SK-N-SH (cell line): ENCODE measurements at regions not wholly inside any gene's neighbourhood (a gene's known extent, or its start where the extent isn't known, plus 50 kb on each side); places are given as distances from the start of the nearest gene placed in this dataset.

Source experiments
- CTCF ChIA-PET: fragments of 300-600, 350-600 bp; formaldehyde crosslinking; extraction: SDS; loops from one replicate; lab custom pipeline; 2021; lab: Yijun Ruan, JAX
- POLR2A ChIA-PET: fragments of 350-600 bp; sonication (Branson Sonifier 250); formaldehyde crosslinking; extraction: SDS; loops from one replicate; lab custom pipeline; 2020; ENCODE audit warnings: antibody characterized with exemption, inconsistent platforms; lab: Yijun Ruan, JAX
- DNase-seq: peaks from one replicate; pipeline ENCODE4 v3.0.0; 2012
- H2AFZ ChIP-seq: fragments of 200-600 bp; sonication (generic); 2 replicates; pipeline ENCODE4 v1.8.1; 2016; ENCODE audit warnings: antibody characterized with exemption, mild to moderate bottlenecking, low read depth
- H3F3A ChIP-seq: fragments of 200-600 bp; sonication (generic); replicated peaks from 2 replicates; pipeline ENCODE3; 2016; ENCODE audit warnings: antibody characterized with exemption, mild to moderate bottlenecking; ENCODE audit not compliant: insufficient read depth
- H3K27ac ChIP-seq, 2 experiments: fragments of 200-500 bp in 1 of 2; fragments of 200-600 bp in 1 of 2; sonication (Bioruptor generic) in 1 of 2; sonication (generic), shearing (Covaris generic) in 1 of 2; 2 replicates each; pipeline versions ENCODE4 v1.5.1 to v1.6.1; 2014 to 2016; ENCODE audit warnings: low read depth in 2 of 2, inconsistent platforms in 1 of 2, low read length in 1 of 2, mild to moderate bottlenecking in 1 of 2, mixed read lengths in 1 of 2
- H3K27me3 ChIP-seq: fragments of 200-600 bp; sonication (generic), shearing (Covaris generic); 2 replicates; pipeline ENCODE4 v1.6.1; 2016; ENCODE audit warnings: mixed run types; ENCODE audit not compliant: insufficient read depth
- H3K36me3 ChIP-seq, 2 experiments: fragments of 200-500 bp in 1 of 2; fragments of 200-600 bp in 1 of 2; sonication (Bioruptor generic) in 1 of 2; sonication (generic) in 1 of 2; replicated peaks in 1 of 2; 2 replicates each; pipeline versions ENCODE3 to v1.5.1; 2014 to 2016; ENCODE audit warnings: low read length in 1 of 2, mild to moderate bottlenecking in 1 of 2; ENCODE audit not compliant: insufficient read depth in 2 of 2, control insufficient read depth in 1 of 2
- H3K4me1 ChIP-seq, 2 experiments: fragments of 200-500 bp in 1 of 2; fragments of 200-600 bp in 1 of 2; sonication (Bioruptor generic) in 1 of 2; sonication (generic), shearing (Covaris generic) in 1 of 2; 2 replicates each; pipeline versions ENCODE4 v1.5.1 to v1.6.1; 2014 to 2016; ENCODE audit warnings: low read depth in 1 of 2, low read length in 1 of 2, mixed run types in 1 of 2; ENCODE audit not compliant: insufficient read depth in 2 of 2, control insufficient read depth in 1 of 2
- H3K4me2 ChIP-seq: fragments of 200-600 bp; sonication (generic), shearing (Covaris generic); 2 replicates; pipeline ENCODE4 v1.6.1; 2017; ENCODE audit warnings: mixed run types
- H3K4me3 ChIP-seq, 2 experiments: fragments of 200-500 bp in 1 of 2; fragments of 200-600 bp in 1 of 2; sonication (Bioruptor generic) in 1 of 2; sonication (generic), shearing (Covaris generic) in 1 of 2; 2 replicates each; pipeline versions ENCODE4 v1.5.1 to v1.8.1; 2014 to 2016; ENCODE audit warnings: low read depth in 2 of 2, inconsistent platforms in 1 of 2, low read length in 1 of 2, mild to moderate bottlenecking in 1 of 2, mixed read lengths in 1 of 2, moderate library complexity in 1 of 2
- H3K79me2 ChIP-seq: fragments of 200-600 bp; sonication (generic); 2 replicates; pipeline ENCODE4 v1.8.1; 2017; ENCODE audit warnings: mild to moderate bottlenecking; ENCODE audit not compliant: insufficient read depth
- H3K9ac ChIP-seq: fragments of 200-600 bp; sonication (generic); 2 replicates; pipeline ENCODE4 v1.6.1; 2017; ENCODE audit warnings: mixed run types
- H3K9me2 ChIP-seq: fragments of 200-600 bp; sonication (generic); 2 replicates; pipeline ENCODE4 v1.6.1; 2017; ENCODE audit warnings: mixed run types
- H3K9me3 ChIP-seq: fragments of 200-600 bp; sonication (generic); 2 replicates; pipeline ENCODE4 v1.6.1; 2017; ENCODE audit warnings: mixed run types, mild to moderate bottlenecking, moderate library complexity
- H4K20me1 ChIP-seq: fragments of 200-600 bp; sonication (generic); 2 replicates; pipeline ENCODE4 v1.6.1; 2017; ENCODE audit warnings: mild to moderate bottlenecking, mixed run types; ENCODE audit not compliant: insufficient read depth
- CHD2 ChIP-seq: fragments of 150-350 bp; IDR thresholded peaks from 2 replicates; pipeline ENCODE4 v1.6.1; 2018; ENCODE audit warnings: low read length; ENCODE audit not compliant: partially characterized antibody
- ELF1 ChIP-seq: IDR thresholded peaks from 2 replicates; pipeline ENCODE4 v1.4.0; 2012
- EP300 ChIP-seq, 2 experiments: IDR thresholded peaks; 2 replicates each; pipeline versions ENCODE4 v1.4.0 to v1.6.1; 2012; ENCODE audit warnings: borderline replicate concordance in 1 of 2, low read depth in 1 of 2, low read length in 1 of 2
- EZH2phosphoT487 ChIP-seq: fragments of 200-600 bp; sonication (generic); IDR thresholded peaks from 2 replicates; pipeline ENCODE4 v1.6.1; 2017; ENCODE audit warnings: low read depth, mixed run types, mild to moderate bottlenecking, antibody characterized with exemption, moderate library complexity, borderline replicate concordance
- FOXJ3 ChIP-seq: sonication (generic); formaldehyde crosslinking; IDR thresholded peaks from 2 replicates; pipeline ENCODE4 v1.5.1; 2020; ENCODE audit warnings: mild to moderate bottlenecking, missing genetic modification reagents
- FOXM1 ChIP-seq: IDR thresholded peaks from 2 replicates; pipeline ENCODE4 v1.4.0; 2012; ENCODE audit warnings: low read depth, mild to moderate bottlenecking
- GABPA ChIP-seq: IDR thresholded peaks from 2 replicates; pipeline ENCODE4 v1.4.0; 2012; ENCODE audit warnings: low read depth, mild to moderate bottlenecking
- IRF3 ChIP-seq: fragments of 150-350 bp; IDR thresholded peaks from 2 replicates; pipeline ENCODE4 v1.6.1; 2016; ENCODE audit warnings: mild to moderate bottlenecking, low read depth, low read length
- JUND ChIP-seq: IDR thresholded peaks from 2 replicates; pipeline ENCODE4 v1.4.0; 2012
- MAX ChIP-seq: IDR thresholded peaks from 2 replicates; pipeline ENCODE4 v1.4.0; 2012; ENCODE audit warnings: low read depth
- MEF2A ChIP-seq: IDR thresholded peaks from 2 replicates; pipeline ENCODE4 v1.4.0; 2012; ENCODE audit warnings: low read depth, borderline replicate concordance
- MXI1 ChIP-seq: IDR thresholded peaks from 2 replicates; pipeline ENCODE4 v1.6.1; 2012; ENCODE audit warnings: mild to moderate bottlenecking, low read depth, low read length, improper control_type of control experiment
- NFIC ChIP-seq: IDR thresholded peaks from 2 replicates; pipeline ENCODE4 v1.4.0; 2012; ENCODE audit warnings: borderline replicate concordance
- NRF1 ChIP-seq: IDR thresholded peaks from 2 replicates; pipeline ENCODE4 v1.6.1; 2012; ENCODE audit warnings: low read depth, mild to moderate bottlenecking, low read length
- POLR2AphosphoS5 ChIP-seq: IDR thresholded peaks from 2 replicates; pipeline ENCODE4 v1.6.1; 2012; ENCODE audit warnings: low read depth, low read length
- RAD21 ChIP-seq: IDR thresholded peaks from 2 replicates; pipeline ENCODE4 v1.6.1; 2012; ENCODE audit warnings: mild to moderate bottlenecking, low read length
- RFX5 ChIP-seq: IDR thresholded peaks from 2 replicates; pipeline ENCODE4 v1.6.1; 2012; ENCODE audit warnings: mild to moderate bottlenecking, improper control_type of control experiment, low read length
- RXRA ChIP-seq: IDR thresholded peaks from 2 replicates; pipeline ENCODE4 v1.4.0; 2012; ENCODE audit warnings: low read depth, mild to moderate bottlenecking, borderline replicate concordance
- SMC3 ChIP-seq: IDR thresholded peaks from 2 replicates; pipeline ENCODE4 v1.6.1; 2012; ENCODE audit warnings: low read depth, low read length, improper control_type of control experiment
- TCF12 ChIP-seq: IDR thresholded peaks from 2 replicates; pipeline ENCODE4 v1.4.0; 2012
- TEAD4 ChIP-seq: IDR thresholded peaks from 2 replicates; pipeline ENCODE4 v1.4.0; 2012; ENCODE audit warnings: mild to moderate bottlenecking, borderline replicate concordance; ENCODE audit not compliant: insufficient read depth
- USF2 ChIP-seq: fragments of 150-350 bp; IDR thresholded peaks from 2 replicates; pipeline ENCODE4 v1.6.1; 2017; ENCODE audit warnings: antibody characterized with exemption, low read length, low read depth, borderline replicate concordance
- WGBS: methylation state at CpG from one replicate; pipeline ENCODE4 v1.1.6; 2017; ENCODE audit warnings: low lambda C conversion rate; 5-methylcytosine and 5-hydroxymethylcytosine counted together
- TF ChIP-seq, protein P1 (sequence below): IDR thresholded peaks from 2 replicates; pipeline ENCODE4 v1.4.0; 2012; ENCODE audit warnings: low read depth, borderline replicate concordance
- TF ChIP-seq, protein P2 (sequence below): IDR thresholded peaks from 2 replicates; pipeline ENCODE4; 2012

DNA sequence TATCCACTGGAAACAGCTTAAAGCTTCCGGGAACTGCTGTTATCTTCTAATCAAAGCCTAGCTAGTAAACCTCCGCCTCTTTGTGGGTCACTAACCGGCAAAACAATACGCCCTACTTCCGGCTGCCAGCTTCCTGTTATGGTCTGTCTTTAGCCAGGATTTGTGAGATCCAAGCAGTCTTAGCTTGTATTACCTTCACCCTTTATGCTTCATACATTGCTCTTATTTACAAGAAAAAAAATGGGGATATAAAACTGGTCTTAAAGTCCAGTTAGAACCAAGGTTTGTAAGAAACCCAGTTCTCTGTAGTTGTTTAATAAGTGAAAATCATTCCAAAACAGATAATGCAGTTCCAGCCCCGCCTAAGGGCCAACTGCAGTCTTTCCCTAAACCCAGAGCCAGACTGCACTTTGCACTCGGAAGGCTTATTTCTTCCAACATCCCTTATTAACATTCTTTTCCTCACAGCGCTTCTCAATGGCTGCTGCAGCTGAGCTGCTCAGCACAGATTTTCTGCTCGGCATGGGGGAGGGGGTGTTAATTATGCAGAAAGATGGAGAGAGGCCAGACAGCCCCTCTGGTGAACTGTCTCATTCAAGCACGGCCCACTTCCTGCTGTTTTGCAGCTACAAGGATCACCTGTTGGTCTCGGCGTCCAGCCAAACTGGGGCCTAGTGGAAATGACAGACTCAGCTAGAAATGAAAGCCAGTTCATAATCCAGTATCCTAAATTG lies 368.4 kb downstream of the KLF12 start:
- peak overlapping the region in 1 of 2 experiments; percentile 10; a peak in 2 of 4 replicates for H3K4me3 ChIP-seq
- H3K9me3 ChIP-seq = no peaks in the 10 kb centered on the region
- H3K4me1 ChIP-seq = peaks cover 17 to 30% of the 10 kb centered on the region in 2 experiments; a peak in 3 of 4 replicates
- H4K20me1 ChIP-seq = no peaks in the 10 kb centered on the region
- peak overlapping the region; percentile 3 to 99; a peak in 3 of 4 replicates for H3K27ac ChIP-seq
- peaks cover 5 to 11% of the 10 kb centered on the region in 2 experiments for H3K36me3 ChIP-seq
- H3K9me2 ChIP-seq = no peaks in the 10 kb centered on the region
- no peak overlapping the region for H2AFZ ChIP-seq
- DNase-seq = peak; percentile 59
- H3K27me3 ChIP-seq = no peaks in the 10 kb centered on the region
- 34% methylated on average over 11 of the region's 12 CpGs for WGBS
- H3K9ac ChIP-seq = no peak overlapping the region
- no peaks in the 10 kb centered on the region for H3K79me2 ChIP-seq
- peak overlapping the region; percentile 21; the same call in 1 of the 2 replicates for H3K4me2 ChIP-seq
- CTCF ChIA-PET = interaction anchor here (1.0 to 1.2 kb wide), 4 partner anchors 11 to 521 kb away, joined by 3 to 8 read pairs (median 4); no protein-coding TSS in a partner anchor
- POLR2A ChIA-PET = interaction anchor here (1.9 kb wide), 1 partner anchor 368 kb away, joined by 12 read pairs; the partner anchor contains the start of gene KLF12
- no peaks in the 10 kb centered on the region for H3F3A ChIP-seq
- TF ChIP-seq JUND (no peak), MXI1 (peak; percentile 63; the same call in 1 of the 2 replicates), NRF1 (no peak), IRF3 (no peak), FOXM1 (no peak), NFIC (peak; percentile 41; the same call in 1 of the 2 replicates), TCF12 (peak; percentile 60), SMC3 (no peak), RFX5 (0 out of 2 replicates have a peak, but pooled peaks have one; percentile 30), TEAD4 (no peak), ELF1 (no peak), EZH2phosphoT487 (no peak), FOXJ3 (CRISPR knock-in tag) (no peak), MAX (no peak), MEF2A (no peak), USF2 (no peak), RXRA (no peak), EP300 (IDR thresholded peaks at IDR 0.05; ENCODE audit: borderline replicate concordance in 1 of 2, low read depth in 1 of 2, low read length in 1 of 2) (peak in 1 of 2 experiments; percentile 68; a peak in 2 of 4 replicates), RAD21 (peak; percentile 29; the same call in 1 of the 2 replicates), POLR2AphosphoS5 (no peak), CHD2 (peak; percentile 88), GABPA (no peak)
- TF ChIP-seq, protein P1, sequence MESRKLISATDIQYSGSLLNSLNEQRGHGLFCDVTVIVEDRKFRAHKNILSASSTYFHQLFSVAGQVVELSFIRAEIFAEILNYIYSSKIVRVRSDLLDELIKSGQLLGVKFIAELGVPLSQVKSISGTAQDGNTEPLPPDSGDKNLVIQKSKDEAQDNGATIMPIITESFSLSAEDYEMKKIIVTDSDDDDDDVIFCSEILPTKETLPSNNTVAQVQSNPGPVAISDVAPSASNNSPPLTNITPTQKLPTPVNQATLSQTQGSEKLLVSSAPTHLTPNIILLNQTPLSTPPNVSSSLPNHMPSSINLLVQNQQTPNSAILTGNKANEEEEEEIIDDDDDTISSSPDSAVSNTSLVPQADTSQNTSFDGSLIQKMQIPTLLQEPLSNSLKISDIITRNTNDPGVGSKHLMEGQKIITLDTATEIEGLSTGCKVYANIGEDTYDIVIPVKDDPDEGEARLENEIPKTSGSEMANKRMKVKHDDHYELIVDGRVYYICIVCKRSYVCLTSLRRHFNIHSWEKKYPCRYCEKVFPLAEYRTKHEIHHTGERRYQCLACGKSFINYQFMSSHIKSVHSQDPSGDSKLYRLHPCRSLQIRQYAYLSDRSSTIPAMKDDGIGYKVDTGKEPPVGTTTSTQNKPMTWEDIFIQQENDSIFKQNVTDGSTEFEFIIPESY = no peak
- TF ChIP-seq, protein P2, sequence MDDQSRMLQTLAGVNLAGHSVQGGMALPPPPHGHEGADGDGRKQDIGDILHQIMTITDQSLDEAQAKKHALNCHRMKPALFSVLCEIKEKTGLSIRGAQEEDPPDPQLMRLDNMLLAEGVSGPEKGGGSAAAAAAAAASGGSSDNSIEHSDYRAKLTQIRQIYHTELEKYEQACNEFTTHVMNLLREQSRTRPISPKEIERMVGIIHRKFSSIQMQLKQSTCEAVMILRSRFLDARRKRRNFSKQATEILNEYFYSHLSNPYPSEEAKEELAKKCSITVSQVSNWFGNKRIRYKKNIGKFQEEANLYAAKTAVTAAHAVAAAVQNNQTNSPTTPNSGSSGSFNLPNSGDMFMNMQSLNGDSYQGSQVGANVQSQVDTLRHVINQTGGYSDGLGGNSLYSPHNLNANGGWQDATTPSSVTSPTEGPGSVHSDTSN = peak; percentile 32
